HFFc6 (cell line): ENCODE measurements at regions not wholly inside any gene's neighbourhood (a gene's known extent, or its start where the extent isn't known, plus 50 kb on each side); places are given as distances from the start of the nearest gene placed in this dataset.
A peak's percentile ranks its signal among the peaks of the same experiment; 100 is the strongest.
"Not testable (repeated sequence)": the region's sequence is repeated elsewhere in the genome, so short reads cannot be mapped to it uniquely, and the experiment has no call there.

Experiments
- DNase-seq: peaks from one replicate; pipeline ENCODE4 v3.0.0-alpha.2; 2018
- H3K27ac Mint-ChIP-seq: 2 replicates; pipeline ENCODE4 v1.8.0; 2020; ENCODE audit warnings: mild to moderate bottlenecking, mixed read lengths
- H3K27me3 Mint-ChIP-seq: 2 replicates; pipeline ENCODE4 v1.8.0; 2021; ENCODE audit warnings: mild to moderate bottlenecking, moderate library complexity, mixed read lengths; ENCODE audit not compliant: insufficient read depth
- H3K36me3 Mint-ChIP-seq: 2 replicates; pipeline ENCODE4 v1.8.0; 2021; ENCODE audit warnings: low read depth, mixed read lengths
- H3K4me1 Mint-ChIP-seq: 2 replicates; pipeline ENCODE4 v1.8.0; 2020; ENCODE audit warnings: low read depth, mixed read lengths
- H3K4me3 Mint-ChIP-seq: 2 replicates; pipeline ENCODE4 v1.8.0; 2020; ENCODE audit warnings: mild to moderate bottlenecking, moderate library complexity, mixed read lengths
- H3K9me3 Mint-ChIP-seq: 2 replicates; pipeline ENCODE4 v1.8.0; 2020; ENCODE audit warnings: mild to moderate bottlenecking, mixed read lengths
- TF ChIP-seq, protein P1 (sequence below): fragments of 200-600 bp; sonication (generic); IDR thresholded peaks from 2 replicates; pipeline ENCODE4 v1.5.0; 2021; ENCODE audit warnings: antibody characterized with exemption, mild to moderate bottlenecking

DNA sequence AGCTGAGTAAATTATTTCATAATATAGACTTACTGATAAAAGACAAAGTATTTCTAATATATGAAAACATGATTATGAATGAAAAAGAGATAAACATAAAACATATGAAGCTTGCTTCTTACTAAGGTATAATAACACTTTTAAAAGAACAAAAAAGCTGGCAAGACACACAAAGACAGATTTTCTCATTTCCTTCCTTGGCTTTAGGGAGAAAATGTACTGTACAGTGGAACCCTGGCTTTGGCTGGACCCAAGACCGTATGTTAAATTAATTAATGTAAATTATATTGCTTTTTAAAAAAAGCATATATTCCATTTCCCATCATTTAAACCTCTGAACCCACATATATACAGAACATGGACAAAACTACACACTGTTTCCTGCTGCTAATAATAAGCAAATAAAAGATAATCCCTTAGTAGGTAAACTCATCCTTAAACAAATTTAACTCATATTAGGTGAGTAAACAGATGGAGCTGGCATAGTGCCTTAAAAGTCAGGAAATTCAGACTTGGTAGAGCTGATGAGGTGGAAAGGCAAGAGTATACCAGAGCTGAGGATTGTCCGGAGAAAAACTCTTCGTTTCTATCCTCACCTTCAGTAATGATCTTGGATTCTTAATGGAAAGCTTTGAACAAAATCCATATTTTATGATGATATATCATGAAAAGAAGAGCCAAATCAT is 1016.4 kb upstream of the KCND2 start:
- Mint-ChIP-seq H3K27me3 (no peaks in the 10 kb centered on the region), H3K27ac (no peak overlapping the region)
- no peak for DNase-seq

DNA sequence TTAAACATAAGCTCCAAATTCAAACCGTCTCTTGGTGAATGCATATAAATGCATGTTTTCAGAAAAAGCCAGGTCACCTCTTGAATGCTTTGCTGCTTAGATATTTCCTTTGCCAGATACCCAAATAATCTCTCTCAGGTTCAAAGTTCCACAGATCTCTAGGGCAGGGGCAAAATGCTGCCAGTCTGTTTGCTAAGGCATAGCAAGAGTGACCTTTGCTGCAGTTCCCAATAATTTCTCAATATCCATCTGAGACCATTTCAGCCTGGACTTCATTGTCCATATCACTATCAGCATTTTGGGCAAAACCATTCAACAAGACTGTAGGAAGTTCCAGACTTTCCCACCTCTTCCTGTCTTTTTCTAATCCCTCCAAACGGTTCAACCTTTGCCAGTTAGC is 1006.2 kb upstream of the KCND2 start:
- not testable (repeated sequence) for H3K27ac Mint-ChIP-seq, H3K36me3 Mint-ChIP-seq, H3K4me1 Mint-ChIP-seq, H3K4me3 Mint-ChIP-seq, DNase-seq, H3K27me3 Mint-ChIP-seq
- H3K9me3 Mint-ChIP-seq: peaks cover 35% of the 10 kb centered on the region

More for the DNA sequence above, 1016.4 kb upstream of the KCND2 start:
- H3K4me3 Mint-ChIP-seq: no peak overlapping the region
- H3K4me1 Mint-ChIP-seq: no peaks in the 10 kb centered on the region
- H3K36me3 Mint-ChIP-seq: no peaks in the 10 kb centered on the region
- H3K9me3 Mint-ChIP-seq: peaks cover 13% of the 10 kb centered on the region
- TF ChIP-seq, protein P1, sequence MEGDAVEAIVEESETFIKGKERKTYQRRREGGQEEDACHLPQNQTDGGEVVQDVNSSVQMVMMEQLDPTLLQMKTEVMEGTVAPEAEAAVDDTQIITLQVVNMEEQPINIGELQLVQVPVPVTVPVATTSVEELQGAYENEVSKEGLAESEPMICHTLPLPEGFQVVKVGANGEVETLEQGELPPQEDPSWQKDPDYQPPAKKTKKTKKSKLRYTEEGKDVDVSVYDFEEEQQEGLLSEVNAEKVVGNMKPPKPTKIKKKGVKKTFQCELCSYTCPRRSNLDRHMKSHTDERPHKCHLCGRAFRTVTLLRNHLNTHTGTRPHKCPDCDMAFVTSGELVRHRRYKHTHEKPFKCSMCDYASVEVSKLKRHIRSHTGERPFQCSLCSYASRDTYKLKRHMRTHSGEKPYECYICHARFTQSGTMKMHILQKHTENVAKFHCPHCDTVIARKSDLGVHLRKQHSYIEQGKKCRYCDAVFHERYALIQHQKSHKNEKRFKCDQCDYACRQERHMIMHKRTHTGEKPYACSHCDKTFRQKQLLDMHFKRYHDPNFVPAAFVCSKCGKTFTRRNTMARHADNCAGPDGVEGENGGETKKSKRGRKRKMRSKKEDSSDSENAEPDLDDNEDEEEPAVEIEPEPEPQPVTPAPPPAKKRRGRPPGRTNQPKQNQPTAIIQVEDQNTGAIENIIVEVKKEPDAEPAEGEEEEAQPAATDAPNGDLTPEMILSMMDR: no peak

DNA sequence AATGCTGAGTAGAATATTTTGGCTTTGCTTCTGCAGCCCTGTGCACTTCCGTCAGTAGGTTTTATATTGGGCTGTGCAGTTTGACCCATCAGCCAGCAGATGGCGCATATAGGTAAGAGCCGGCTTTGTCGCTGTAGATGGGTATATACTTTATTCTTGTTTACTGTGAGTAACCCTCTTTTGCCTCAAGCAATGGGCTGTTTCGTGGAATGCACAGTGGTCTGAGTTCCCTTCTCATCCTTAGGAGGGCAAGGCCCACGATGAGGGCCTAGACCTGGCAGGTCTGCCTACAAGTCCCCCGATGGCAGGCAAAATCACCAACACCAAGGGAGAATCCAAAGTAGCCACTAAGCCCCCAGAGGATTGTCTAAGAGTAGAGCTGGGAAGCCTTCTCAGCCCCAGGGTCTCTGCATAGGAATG is 1002.9 kb upstream of the KCND2 start:
- no peaks in the 10 kb centered on the region for H3K4me1 Mint-ChIP-seq
- no peaks in the 10 kb centered on the region for H3K27me3 Mint-ChIP-seq
- no peaks in the 10 kb centered on the region for H3K36me3 Mint-ChIP-seq
- peaks cover 21% of the 10 kb centered on the region for H3K9me3 Mint-ChIP-seq
- no peak overlapping the region for H3K4me3 Mint-ChIP-seq
- H3K27ac Mint-ChIP-seq: no peak overlapping the region
- DNase-seq: peak; percentile 40
- TF ChIP-seq, protein P1: peak; percentile 86

DNA sequence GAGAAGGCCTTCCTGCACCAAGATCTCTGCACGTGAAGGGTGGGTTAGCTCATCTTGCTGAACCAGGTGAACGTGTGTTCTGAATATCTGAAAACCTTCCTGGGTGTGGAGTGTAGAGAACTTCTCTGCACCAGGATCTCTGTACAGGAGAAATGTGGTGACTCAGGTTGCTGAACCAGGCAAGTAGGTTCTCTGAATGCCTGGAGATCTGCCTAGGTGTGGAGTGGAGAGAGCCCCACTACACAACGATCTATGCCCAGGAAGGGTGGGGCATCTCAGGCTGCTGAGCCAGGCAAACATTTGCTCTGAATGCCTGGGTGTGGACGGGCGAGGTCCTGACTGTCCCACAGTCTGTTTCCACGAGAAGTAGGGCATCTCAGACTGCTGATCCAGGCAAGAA is 1002.3 kb upstream of the KCND2 start:
- Mint-ChIP-seq H3K27ac (no peak overlapping the region), H3K4me3 (no peak overlapping the region), H3K9me3 (peaks cover 21% of the 10 kb centered on the region), H3K36me3 (no peaks in the 10 kb centered on the region), H3K4me1 (no peaks in the 10 kb centered on the region), H3K27me3 (no peaks in the 10 kb centered on the region)
- no peak for DNase-seq
- TF ChIP-seq, protein P1: no peak

DNA sequence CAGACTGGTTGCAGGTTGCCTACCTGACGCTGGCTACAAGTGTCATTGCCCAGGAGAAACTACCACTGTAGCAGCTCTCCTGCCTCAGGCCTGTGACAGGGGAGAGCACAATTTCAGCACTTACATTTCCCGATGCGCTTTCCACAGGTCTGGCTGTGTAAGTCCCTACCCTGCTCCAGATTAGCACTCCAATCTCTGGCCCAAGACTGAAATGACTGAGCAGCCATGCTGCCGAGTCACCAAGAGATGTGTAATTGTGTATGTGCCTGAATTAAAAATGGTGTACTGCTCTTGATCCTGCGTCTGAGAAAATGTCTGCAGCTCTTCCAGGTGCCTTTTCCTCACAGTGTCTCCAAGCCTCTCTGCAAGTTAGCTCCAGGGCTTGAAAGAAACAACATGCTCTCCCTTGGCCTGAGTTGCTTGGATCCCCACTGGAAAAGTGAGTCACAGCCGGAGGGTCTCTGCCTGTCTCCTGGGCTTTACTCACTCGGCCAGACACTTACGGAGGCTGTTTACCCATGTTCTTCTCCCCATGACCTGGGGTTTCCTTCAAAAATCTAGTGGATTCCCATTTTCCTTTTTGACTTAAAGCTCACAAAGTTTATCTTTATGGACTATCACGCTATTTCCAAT is 1001.7 kb upstream of the KCND2 start:
- TF ChIP-seq, protein P1: no peak
- peaks cover 18% of the 10 kb centered on the region for H3K9me3 Mint-ChIP-seq
- no peaks in the 10 kb centered on the region for H3K36me3 Mint-ChIP-seq
- DNase-seq: no peak
- no peak overlapping the region for H3K4me3 Mint-ChIP-seq
- H3K27me3 Mint-ChIP-seq: no peaks in the 10 kb centered on the region
- no peaks in the 10 kb centered on the region for H3K4me1 Mint-ChIP-seq
- H3K27ac Mint-ChIP-seq: no peak overlapping the region

DNA sequence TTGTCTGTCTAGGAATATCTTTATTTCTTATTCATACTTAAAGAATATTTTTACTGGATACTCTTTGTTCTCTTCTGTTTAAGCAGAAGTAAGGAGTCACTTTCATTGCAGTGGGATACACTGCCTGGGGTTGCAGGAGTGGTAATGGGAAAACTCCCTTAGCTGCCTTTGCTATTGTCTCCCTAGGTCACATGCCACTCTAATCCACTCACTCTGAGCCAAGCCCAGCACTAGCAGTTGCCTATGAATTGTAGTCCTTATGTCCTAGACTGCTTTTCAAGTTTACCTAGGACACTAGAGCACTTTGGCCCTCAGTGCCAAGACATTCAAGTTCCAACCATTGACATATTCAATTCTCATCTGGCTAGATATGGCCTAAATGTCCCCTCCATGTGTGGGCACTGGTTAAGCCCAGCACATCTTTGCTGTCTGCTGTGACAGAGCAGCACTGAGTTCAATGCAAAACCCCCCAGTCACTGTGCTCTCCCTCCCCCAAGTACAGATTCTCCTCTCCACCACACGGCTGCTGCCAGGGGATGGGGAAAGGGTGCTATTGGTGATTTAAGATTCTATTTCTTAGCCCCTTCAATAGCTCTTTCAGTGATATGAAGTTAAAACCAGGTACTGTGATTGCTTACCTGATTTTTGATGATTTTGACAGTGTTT is 991.7 kb upstream of the KCND2 start:
- Mint-ChIP-seq H3K36me3 (no peaks in the 10 kb centered on the region), H3K27me3 (no peaks in the 10 kb centered on the region)

More for the DNA sequence above, 991.7 kb upstream of the KCND2 start:
- Mint-ChIP-seq H3K9me3 (peaks cover 43% of the 10 kb centered on the region), H3K27ac (no peak overlapping the region), H3K4me1 (no peaks in the 10 kb centered on the region), H3K4me3 (no peak overlapping the region)
- TF ChIP-seq, protein P1: no peak
- no peak for DNase-seq
